LNCAP (cell line): ENCODE measurements at regions not wholly inside any gene's neighbourhood (a gene's known extent, or its start where the extent isn't known, plus 50 kb on each side); places are given as distances from the start of the nearest gene placed in this dataset.

ENCODE experiments used
- TF ChIP-seq, protein P1 (sequence below): fragments of 450-650 bp; IDR thresholded peaks from 2 replicates; pipeline ENCODE4 v1.5.1; 2017; ENCODE audit warnings: mild to moderate bottlenecking

DNA sequence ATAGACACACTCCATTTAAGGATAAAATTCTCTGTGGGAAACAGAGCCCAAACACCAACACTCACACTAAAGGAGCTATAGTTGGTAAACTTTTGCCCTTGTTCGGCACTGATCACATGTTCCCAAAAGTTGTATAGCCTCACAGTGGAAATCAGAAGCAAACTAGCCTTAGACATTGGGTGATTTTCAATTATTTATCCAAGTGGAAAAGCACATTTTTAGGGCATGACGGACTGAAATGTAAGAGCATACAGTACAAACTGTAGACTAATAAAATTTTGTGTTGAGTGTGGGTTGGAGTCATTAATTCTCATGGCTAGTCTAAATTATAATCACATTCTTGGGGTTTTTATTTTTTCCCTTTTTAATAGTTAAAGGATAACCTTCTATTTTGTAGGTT lies 202.4 kb downstream of the MOXD1 start:
- TF ChIP-seq, protein P1, sequence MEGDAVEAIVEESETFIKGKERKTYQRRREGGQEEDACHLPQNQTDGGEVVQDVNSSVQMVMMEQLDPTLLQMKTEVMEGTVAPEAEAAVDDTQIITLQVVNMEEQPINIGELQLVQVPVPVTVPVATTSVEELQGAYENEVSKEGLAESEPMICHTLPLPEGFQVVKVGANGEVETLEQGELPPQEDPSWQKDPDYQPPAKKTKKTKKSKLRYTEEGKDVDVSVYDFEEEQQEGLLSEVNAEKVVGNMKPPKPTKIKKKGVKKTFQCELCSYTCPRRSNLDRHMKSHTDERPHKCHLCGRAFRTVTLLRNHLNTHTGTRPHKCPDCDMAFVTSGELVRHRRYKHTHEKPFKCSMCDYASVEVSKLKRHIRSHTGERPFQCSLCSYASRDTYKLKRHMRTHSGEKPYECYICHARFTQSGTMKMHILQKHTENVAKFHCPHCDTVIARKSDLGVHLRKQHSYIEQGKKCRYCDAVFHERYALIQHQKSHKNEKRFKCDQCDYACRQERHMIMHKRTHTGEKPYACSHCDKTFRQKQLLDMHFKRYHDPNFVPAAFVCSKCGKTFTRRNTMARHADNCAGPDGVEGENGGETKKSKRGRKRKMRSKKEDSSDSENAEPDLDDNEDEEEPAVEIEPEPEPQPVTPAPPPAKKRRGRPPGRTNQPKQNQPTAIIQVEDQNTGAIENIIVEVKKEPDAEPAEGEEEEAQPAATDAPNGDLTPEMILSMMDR, result no peak

DNA sequence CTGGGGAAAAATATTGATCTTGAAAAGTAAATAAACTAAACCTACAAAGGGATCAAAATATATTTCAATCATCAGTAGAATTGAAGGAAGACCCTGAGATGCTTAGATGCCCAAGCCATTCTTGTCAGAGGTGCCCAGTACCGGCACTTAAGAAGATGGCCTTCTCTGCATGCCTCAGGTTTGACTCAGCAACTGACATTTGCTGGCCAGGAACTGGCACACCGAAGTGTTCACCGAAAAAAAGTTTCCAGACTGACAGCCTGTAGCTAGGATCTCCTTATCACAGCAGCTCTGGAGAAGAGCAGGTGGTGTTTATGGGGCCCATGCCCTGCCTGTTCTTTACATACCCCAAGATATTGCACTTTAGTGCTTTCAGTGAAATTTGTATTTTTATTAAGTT lies 203.2 kb downstream of the MOXD1 start:
- TF ChIP-seq, protein P1, result no peak

DNA sequence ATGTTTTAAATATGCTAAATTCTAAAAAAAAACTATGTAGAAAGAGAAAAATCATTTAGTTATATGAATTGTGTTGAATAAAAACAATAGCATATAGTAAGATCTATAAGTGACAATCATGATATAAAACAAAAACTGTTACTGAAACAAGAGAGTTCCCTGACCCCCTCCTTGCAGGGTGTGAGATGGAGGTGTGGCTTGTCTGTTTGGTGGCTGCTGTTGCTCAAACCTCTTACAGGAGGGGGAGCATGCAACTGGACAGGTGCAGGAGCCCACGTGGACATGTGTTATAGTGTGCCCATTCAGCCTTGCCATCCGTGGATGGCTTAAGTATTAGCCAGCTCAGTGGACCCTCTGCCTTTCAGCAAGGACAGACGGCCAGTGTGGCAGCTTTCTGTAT lies 206.7 kb downstream of the MOXD1 start:
- TF ChIP-seq, protein P1, result no peak

DNA sequence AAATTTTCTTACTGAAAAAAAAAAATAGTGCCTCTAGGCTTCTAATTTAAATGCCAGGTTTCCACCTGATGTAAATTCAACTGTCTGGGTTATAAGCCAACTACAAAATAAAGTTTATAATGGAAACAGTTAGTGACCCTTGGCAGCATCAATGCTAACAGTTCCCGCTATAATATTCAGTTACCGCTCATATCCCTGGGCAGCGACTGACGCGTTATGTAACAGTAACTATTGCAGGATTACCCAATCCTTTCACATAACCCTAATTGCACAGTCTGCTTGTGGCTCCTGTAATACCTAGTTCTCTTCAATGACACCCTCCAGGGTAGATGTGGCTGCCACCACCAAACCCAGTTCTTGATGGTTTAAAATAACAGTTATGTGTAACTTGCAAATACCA lies 208.6 kb downstream of the MOXD1 start:
- TF ChIP-seq, protein P1, result no peak

DNA sequence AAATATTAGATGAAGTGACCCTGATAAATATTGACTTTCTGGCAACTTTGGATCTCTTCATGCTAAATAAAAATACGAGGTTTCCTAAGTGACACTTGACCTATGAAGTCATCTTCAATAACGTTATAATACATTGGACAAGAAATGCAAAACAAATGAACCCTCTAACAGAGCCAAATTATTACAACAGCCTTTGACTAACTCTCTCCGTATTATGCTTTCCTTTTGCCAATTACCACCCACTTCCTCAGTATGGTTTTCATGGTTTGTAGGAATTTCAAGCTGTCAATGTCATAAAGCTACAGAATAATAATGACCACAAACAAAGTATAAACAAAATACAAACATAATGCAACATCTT lies 210.5 kb downstream of the MOXD1 start:
- TF ChIP-seq, protein P1, result no peak

DNA sequence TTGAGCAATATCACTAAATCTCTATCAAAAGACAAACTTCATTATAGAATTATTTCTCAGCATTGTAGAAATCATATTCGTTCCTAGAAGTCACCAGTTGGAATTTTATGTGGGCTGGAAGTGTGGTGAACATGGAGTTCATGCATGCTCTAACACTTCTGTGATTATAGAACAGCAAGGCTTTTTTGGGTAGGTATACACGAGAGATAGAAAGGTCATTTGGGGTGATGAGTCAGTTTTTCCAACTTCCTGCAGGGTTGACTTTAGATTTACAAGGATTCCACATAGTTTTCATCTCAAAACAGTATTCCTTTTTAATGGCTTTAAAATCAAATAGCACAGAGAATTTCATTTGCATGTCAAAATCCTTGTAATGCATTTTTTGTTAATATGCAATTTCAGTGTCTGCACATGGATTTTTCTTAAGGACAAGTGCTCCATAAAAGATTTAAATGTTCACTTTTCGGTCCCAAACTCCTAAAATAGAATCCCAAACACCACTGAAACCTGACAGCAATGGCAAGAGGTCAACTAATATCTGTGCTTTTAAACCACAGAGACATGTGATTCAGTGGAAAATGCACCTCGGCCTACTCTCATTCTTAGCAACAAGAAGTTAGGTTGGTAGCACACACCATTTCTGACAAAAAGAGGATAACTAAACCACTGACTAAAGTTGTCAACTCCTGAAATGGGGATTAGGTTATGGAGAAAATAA lies 211.0 kb downstream of the MOXD1 start:
- TF ChIP-seq, protein P1, result no peak

DNA sequence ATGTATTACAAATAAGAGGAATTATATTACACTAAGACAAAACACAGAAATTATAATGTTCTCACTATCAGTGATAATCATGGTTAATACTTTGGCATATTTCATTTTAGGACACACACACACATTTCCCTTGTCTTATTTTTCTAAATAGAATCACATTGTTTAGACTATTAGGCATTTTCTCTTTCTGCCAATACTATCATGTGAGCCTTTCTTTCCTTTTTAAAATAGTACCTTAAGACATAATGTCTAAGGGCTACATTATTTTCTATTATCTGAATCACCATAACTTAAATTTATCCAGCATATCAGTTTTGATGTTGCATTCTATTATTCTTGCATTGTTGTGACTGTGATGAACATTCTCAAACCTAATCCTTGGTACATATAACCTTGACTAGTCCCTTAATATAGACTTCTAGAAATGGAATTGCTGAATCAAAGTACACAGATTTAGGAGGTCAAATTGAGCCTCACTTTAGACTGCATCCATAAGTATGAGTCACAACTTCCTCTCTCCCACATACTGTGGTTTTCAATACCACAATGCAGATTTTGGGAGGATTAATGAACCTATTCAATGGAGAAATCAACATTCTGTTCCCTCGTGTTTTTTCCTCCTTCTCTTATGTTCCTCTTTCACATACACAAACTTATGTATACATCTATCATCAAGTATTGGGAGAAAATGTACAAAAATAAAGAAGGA lies 212.6 kb downstream of the MOXD1 start:
- TF ChIP-seq, protein P1, result no peak
